VCaP (cell line): ENCODE measurements at regions not wholly inside any gene's neighbourhood (a gene's known extent, or its start where the extent isn't known, plus 50 kb on each side); places are given as distances from the start of the nearest gene placed in this dataset.
"Not testable (repeated sequence)": the region's sequence is repeated elsewhere in the genome, so short reads cannot be mapped to it uniquely, and the experiment has no call there.

ENCODE experiments used
- H3K27ac ChIP-seq: fragments of 450-650 bp; 2 replicates; pipeline ENCODE4 v1.5.1; 2017
- TF ChIP-seq, protein P1 (sequence below): fragments of 450-650 bp; conservative IDR thresholded peaks from 2 replicates; pipeline ENCODE4 v1.5.1; 2017; ENCODE audit warnings: mild to moderate bottlenecking, moderate library complexity

DNA sequence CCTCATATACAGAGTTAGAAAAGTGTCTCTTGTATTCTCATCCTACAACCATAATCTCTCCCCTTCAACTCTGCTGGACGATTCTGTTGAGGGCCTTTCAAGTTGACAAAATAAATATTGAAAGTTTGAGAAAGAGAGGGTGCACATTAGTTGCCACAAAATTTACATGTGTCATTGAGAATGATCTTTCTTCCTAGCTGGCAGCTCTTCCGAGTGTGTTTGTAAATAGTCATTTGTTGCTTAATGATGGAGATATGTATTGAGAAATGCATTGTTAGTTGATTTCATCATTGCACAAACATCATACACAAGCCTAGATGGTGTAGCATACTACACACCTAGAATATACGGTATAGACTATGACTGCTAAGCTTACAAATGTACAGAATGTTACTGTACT is 632.8 kb upstream of the AMOT start:
- TF ChIP-seq, protein P1, sequence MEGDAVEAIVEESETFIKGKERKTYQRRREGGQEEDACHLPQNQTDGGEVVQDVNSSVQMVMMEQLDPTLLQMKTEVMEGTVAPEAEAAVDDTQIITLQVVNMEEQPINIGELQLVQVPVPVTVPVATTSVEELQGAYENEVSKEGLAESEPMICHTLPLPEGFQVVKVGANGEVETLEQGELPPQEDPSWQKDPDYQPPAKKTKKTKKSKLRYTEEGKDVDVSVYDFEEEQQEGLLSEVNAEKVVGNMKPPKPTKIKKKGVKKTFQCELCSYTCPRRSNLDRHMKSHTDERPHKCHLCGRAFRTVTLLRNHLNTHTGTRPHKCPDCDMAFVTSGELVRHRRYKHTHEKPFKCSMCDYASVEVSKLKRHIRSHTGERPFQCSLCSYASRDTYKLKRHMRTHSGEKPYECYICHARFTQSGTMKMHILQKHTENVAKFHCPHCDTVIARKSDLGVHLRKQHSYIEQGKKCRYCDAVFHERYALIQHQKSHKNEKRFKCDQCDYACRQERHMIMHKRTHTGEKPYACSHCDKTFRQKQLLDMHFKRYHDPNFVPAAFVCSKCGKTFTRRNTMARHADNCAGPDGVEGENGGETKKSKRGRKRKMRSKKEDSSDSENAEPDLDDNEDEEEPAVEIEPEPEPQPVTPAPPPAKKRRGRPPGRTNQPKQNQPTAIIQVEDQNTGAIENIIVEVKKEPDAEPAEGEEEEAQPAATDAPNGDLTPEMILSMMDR: no peak
- H3K27ac ChIP-seq: no peak overlapping the region

DNA sequence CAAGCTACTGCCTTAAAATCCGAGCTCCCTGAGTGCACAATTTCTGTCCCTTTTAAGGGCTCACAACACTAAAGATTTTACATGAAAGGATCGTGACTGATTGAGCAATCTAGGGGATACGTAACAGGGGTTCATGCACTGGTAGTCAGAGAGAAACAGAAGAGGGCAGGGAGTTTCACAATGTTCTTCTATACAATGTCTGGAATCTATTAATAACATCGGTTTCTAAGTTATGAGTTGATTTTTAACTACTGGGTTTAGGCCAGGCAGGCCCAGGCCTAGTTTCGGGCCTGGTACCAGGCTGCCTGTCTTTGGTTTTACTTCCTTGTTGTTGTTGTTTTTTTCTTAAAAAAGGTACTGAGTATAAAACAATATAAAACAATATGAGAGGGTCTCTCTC is 632.4 kb upstream of the AMOT start:
- not testable (repeated sequence) for H3K27ac ChIP-seq

DNA sequence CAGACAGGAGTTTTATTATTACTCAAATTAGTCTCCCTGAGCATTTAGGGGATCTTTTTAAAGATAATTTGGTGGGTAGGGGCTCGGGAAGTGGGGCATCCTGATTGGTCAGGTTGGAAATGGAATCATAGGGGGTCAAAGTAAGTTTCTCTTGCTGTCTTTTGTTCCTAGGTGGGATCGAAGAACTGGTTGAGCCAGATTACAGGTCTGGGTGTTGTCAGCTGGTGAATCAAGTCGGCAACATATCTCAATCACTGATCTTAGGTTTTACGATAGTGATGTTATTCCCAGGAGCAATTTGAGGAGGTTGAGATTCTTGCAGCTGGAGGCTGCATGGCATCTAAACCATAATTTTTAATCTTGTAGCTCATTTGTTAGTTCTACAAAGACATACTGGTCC is 629.5 kb upstream of the AMOT start:
- TF ChIP-seq, protein P1: no peak
- H3K27ac ChIP-seq: no peak overlapping the region

DNA sequence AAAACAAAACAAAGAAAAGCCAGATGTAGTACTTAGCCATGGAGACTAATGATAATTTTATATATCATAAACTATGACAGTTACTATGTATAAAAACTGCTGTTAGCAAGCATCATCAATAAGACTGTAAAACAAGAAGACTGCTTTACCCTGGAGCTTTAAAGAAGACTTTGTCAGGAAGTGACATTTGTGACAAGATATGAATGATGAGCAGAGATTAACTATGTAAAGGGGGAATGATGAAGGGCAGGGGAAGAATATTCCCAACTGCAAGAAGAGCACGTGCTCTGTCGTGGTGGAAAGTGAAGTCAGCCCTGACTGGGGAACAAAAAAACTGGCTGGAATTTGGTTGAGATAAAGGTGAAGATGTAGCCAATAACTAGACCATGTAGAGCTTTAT is 617.1 kb upstream of the AMOT start:
- TF ChIP-seq, protein P1: no peak
- no peak overlapping the region for H3K27ac ChIP-seq

DNA sequence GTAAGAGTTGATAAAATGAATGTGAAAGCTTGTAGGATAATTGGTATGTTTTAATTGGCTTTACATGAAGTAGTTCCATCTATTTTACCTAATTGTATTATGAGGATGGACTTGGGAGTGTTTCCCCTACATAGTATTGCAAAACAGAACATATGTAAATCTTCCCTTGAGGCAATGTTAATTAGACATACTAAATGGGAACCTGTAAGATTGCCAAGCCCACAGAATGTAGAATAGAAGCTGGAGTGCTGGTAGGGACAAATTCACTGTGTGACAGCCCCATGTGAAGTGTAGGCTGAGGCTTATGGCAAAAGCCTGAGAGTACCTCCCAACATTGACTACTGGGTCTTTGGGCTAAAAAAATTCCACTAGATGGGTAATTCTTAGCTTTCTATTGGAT is 615.0 kb upstream of the AMOT start:
- no peak overlapping the region for H3K27ac ChIP-seq
- TF ChIP-seq, protein P1: no peak

DNA sequence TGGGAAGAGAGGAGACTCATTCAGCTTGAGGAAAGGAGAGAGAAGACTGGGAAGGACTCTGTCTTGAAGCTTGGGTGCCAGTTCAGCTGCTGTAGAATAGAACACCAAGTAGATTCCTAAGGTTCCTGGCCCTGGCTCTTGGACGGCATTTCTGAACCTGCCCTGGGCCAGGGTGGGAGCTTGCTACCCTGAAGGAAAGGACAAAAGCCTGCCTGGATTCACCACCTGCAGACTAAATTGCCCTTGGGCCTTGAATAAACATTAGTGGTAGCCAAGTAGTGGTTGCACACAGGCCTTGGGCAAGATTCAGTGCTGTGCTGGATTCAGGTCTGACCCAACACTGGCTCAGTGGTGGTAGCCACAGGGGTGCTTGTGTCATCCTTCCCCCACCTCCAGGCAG is 588.4 kb upstream of the AMOT start:
- no peak overlapping the region for H3K27ac ChIP-seq
- TF ChIP-seq, protein P1: no peak

DNA sequence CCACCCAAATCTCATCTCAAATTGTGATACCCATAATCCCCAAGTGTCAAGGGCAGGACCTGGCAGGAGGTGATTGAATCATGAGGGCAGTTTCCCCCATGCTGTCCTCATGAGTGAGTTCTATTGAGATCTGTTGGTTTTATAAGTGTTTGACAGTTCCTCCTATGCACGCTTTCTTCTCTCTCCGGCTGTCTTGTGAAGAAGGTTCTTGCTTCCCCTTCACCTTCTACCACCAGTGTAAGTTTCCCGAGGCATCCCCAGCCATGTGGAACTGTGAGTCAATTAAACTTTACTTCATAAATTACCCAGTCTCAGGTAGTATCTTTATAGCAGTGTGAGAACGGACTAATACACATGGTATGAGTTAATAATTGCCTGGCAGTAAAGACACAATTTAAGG is 581.7 kb upstream of the AMOT start:
- no peak overlapping the region for H3K27ac ChIP-seq
- TF ChIP-seq, protein P1: no peak

DNA sequence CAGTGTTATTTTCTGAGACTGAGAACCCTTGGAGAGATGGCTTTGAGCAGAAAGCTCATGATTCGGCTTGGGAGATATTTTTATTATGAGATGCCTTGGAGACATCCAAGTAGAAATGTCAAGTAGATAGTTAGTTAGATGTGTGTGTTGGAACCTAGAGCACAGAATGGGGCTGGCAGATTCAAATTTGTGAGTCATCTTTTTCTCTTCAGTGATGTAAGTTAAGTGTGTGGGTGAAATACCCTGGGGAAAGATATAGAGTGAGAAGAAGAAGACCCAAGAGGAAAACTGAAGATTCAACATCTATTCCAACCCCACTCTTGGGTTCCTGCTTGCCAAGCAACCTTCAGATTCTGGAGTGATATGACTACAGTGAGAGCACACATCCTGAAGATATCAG is 580.8 kb upstream of the AMOT start:
- TF ChIP-seq, protein P1: no peak
- H3K27ac ChIP-seq: no peak overlapping the region
